ENCODE measurements at regions not wholly inside any gene's neighbourhood (a gene's known extent, or its start where the extent isn't known, plus 50 kb on each side); places are given as distances from the start of the nearest gene placed in this dataset.

DNA sequence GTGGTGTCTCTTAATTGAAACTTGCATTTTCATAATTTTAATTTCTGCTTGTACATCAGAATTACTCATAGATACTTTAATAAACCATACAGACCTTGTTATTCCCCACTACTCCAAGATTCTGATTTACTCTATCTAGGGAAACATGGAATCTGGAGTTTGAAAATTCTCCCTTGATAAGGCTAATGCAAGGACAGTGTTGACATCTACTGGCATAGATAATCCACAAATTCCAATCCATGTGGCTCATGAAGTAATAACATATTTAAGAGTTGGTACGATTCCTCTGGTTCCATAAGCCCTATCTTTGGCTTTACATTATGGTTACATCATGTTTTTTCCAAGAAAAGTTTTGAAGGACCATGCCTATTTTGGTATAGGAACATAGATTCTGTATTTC, 759.2 kb downstream of the TLR4 start (continued):
- no peak for TF ChIP-seq ZNF462 (CRISPR knock-in tag; IDR thresholded peaks at IDR 0.05)
- no peak for TF ChIP-seq CREB1 (CRISPR knock-in tag; IDR thresholded peaks at IDR 0.05; ENCODE audit: low read depth)
- TF ChIP-seq STAT1 (IDR thresholded peaks at IDR 0.05; ENCODE audit: unreplicated experiment), result no peak
- TF ChIP-seq EZH2phosphoT487 (IDR thresholded peaks at IDR 0.05; ENCODE audit: unreplicated experiment), result no peak
- TF ChIP-seq CTCF (conservative IDR thresholded peaks at IDR 0.05; ENCODE audit: low read depth in 2 of 2), result no peak
- no peak for TF ChIP-seq EZH2 (IDR thresholded peaks at IDR 0.05; ENCODE audit: low read depth, unreplicated experiment)
- no peak for TF ChIP-seq ZNF331 (CRISPR knock-in tag; IDR thresholded peaks at IDR 0.05; ENCODE audit: low read depth)

- Histone ChIP-seq H3K79me2 (replicated peaks; ENCODE audit: insufficient read depth) (no peaks in the 10 kb centered on the region), H3K9me2 (ENCODE audit: insufficient read depth) (no peaks in the 10 kb centered on the region), H3K36me3 (ENCODE audit: insufficient read depth) (no peaks in the 10 kb centered on the region), H3F3A (replicated peaks; ENCODE audit: low read depth) (no peaks in the 10 kb centered on the region), H3K4me2 (no peak overlapping the region), H3K4me1 (ENCODE audit: insufficient read depth) (0 out of 2 replicates have a peak, but pooled peaks cover 5% of the 10 kb centered on the region), H4K20me1 (replicated peaks; ENCODE audit: insufficient read depth) (no peaks in the 10 kb centered on the region), H3K27ac (ENCODE audit: low read depth) (no peak overlapping the region), H3K4me3 (no peak overlapping the region), H3K27me3 (ENCODE audit: insufficient read depth) (no peaks in the 10 kb centered on the region), H2AFZ (no peak overlapping the region)
- H3K27ac Mint-ChIP-seq, result no peak overlapping the region
- peaks cover 2% of the 10 kb centered on the region for H3K27me3 Mint-ChIP-seq (ENCODE audit: insufficient read depth, low read depth, poor library complexity)
- H3K9me3 Mint-ChIP-seq, result peaks cover 36% of the 10 kb centered on the region
- H3K4me1 Mint-ChIP-seq, result peaks cover 5% of the 10 kb centered on the region; the same call in 2 of the 3 replicates
- DNase-seq (ENCODE audit: low spot score) (peak; percentile 63), ATAC-seq (peak; percentile 85)
- no peak overlapping the region for H3K4me3 Mint-ChIP-seq
- H3K36me3 Mint-ChIP-seq (ENCODE audit: low read depth), result no peaks in the 10 kb centered on the region
- no peak for TF ChIP-seq EZH2 (IDR thresholded peaks at IDR 0.05; ENCODE audit: low read depth, unreplicated experiment)
- TF ChIP-seq ZNF462 (CRISPR knock-in tag; IDR thresholded peaks at IDR 0.05), result no peak
- no peak for TF ChIP-seq JUNB (IDR thresholded peaks at IDR 0.05; ENCODE audit: unreplicated experiment)
Observed at GRCh38 chr9:118473521-118473920, 769.3 kb downstream of the TLR4 start.

All from GM23338 (cell line).